ENCODE measurements at regions not wholly inside any gene's neighbourhood (a gene's known extent, or its start where the extent isn't known, plus 50 kb on each side); places are given as distances from the start of the nearest gene placed in this dataset.
"Not testable (repeated sequence)": the region's sequence is repeated elsewhere in the genome, so short reads cannot be mapped to it uniquely, and the experiment has no call there.

GRCh38 chr4:147157860-147158701 lies 212.4 kb upstream of the TTC29 start:
- Histone ChIP-seq H2BK120ac (ENCODE audit: low read depth, low read length) (no peak overlapping the region), H2BK15ac (replicated peaks; ENCODE audit: low read depth) (no peak overlapping the region), H3K27ac (ENCODE audit: low read depth, low read length) (no peak overlapping the region), H3K4me1 (ENCODE audit: control insufficient read depth, low read depth, low read length) (no peaks in the 10 kb centered on the region), H2AK5ac (ENCODE audit: low read length) (no peak overlapping the region), H3K56ac (ENCODE audit: low read length) (peak overlapping the region; percentile 72), H3K79me1 (ENCODE audit: low read length) (no peaks in the 10 kb centered on the region), H3K18ac (ENCODE audit: low read length) (no peak overlapping the region), H3K4ac (ENCODE audit: low read depth, low read length) (no peak overlapping the region), H3K23ac (ENCODE audit: low read length) (peak overlapping the region; percentile 24), H3K27me3 (ENCODE audit: insufficient read depth, low read length, poor library complexity) (no peaks in the 10 kb centered on the region), H3K36me3 (ENCODE audit: control insufficient read depth, insufficient read depth, low read length) (no peaks in the 10 kb centered on the region), H2BK5ac (ENCODE audit: low read length) (no peak overlapping the region), H3K79me2 (ENCODE audit: control insufficient read depth, insufficient read depth, low read length) (no peaks in the 10 kb centered on the region), H3K4me2 (ENCODE audit: low read length) (peak overlapping the region; percentile 71), H3K9ac (ENCODE audit: low read length) (peak overlapping the region; percentile 59), H3K4me3 (ENCODE audit: low read length) (no peak overlapping the region), H4K8ac (ENCODE audit: low read depth, low read length) (no peak overlapping the region), H4K5ac (ENCODE audit: low read length) (no peak overlapping the region)
- WGBS (ENCODE audit: extremely low coverage, insufficient coverage, low lambda C conversion rate) = no CpG with 5 or more reads among the region's 29 CpGs
- DNase-seq = peak; percentile 30

- H3K27ac ChIP-seq (ENCODE audit: low read depth, low read length) = no peak overlapping the region
- no peak overlapping the region for H4K5ac ChIP-seq (ENCODE audit: low read length)
- H3K18ac ChIP-seq (ENCODE audit: low read length) = no peak overlapping the region
- no CpG with 5 or more reads among the region's 3 CpGs for WGBS (ENCODE audit: extremely low coverage, insufficient coverage, low lambda C conversion rate)
- no peaks in the 10 kb centered on the region for H3K79me1 ChIP-seq (ENCODE audit: low read length)
- no peaks in the 10 kb centered on the region for H3K79me2 ChIP-seq (ENCODE audit: control insufficient read depth, insufficient read depth, low read length)
- peak; percentile 68 for DNase-seq
- H2AK5ac ChIP-seq (ENCODE audit: low read length) = no peak overlapping the region
- H2BK15ac ChIP-seq (replicated peaks; ENCODE audit: low read depth) = no peak overlapping the region
- no peak overlapping the region for H3K56ac ChIP-seq (ENCODE audit: low read length)
- H3K27me3 ChIP-seq (ENCODE audit: insufficient read depth, low read length, poor library complexity) = no peaks in the 10 kb centered on the region
- no peak overlapping the region for H3K23ac ChIP-seq (ENCODE audit: low read length)
- H3K4me2 ChIP-seq (ENCODE audit: low read length) = no peak overlapping the region
- H4K8ac ChIP-seq (ENCODE audit: low read depth, low read length) = no peak overlapping the region
- H3K36me3 ChIP-seq (ENCODE audit: control insufficient read depth, insufficient read depth, low read length) = no peaks in the 10 kb centered on the region
- H3K4ac ChIP-seq (ENCODE audit: low read depth, low read length) = no peak overlapping the region
- H2BK120ac ChIP-seq (ENCODE audit: low read depth, low read length) = no peak overlapping the region
- no peak overlapping the region for H2BK5ac ChIP-seq (ENCODE audit: low read length)
- no peak overlapping the region for H3K9ac ChIP-seq (ENCODE audit: low read length)
- no peak overlapping the region for H3K4me3 ChIP-seq (ENCODE audit: low read length)
- H3K4me1 ChIP-seq (ENCODE audit: control insufficient read depth, low read depth, low read length) = no peaks in the 10 kb centered on the region
Observed at GRCh38 chr4:147160908-147161513, 215.3 kb upstream of the TTC29 start.

- Histone ChIP-seq H4K8ac (ENCODE audit: low read depth, low read length) (no peak overlapping the region), H3K23ac (ENCODE audit: low read length) (no peak overlapping the region), H3K4me1 (ENCODE audit: control insufficient read depth, low read depth, low read length) (no peaks in the 10 kb centered on the region), H3K27ac (ENCODE audit: low read depth, low read length) (no peak overlapping the region), H3K79me2 (ENCODE audit: control insufficient read depth, insufficient read depth, low read length) (no peaks in the 10 kb centered on the region), H3K4me2 (ENCODE audit: low read length) (no peak overlapping the region), H4K5ac (ENCODE audit: low read length) (no peak overlapping the region), H3K36me3 (ENCODE audit: control insufficient read depth, insufficient read depth, low read length) (no peaks in the 10 kb centered on the region), H3K56ac (ENCODE audit: low read length) (no peak overlapping the region), H3K4ac (ENCODE audit: low read depth, low read length) (no peak overlapping the region), H2AK5ac (ENCODE audit: low read length) (no peak overlapping the region), H2BK5ac (ENCODE audit: low read length) (no peak overlapping the region), H3K4me3 (ENCODE audit: low read length) (no peak overlapping the region), H3K9ac (ENCODE audit: low read length) (no peak overlapping the region), H3K27me3 (ENCODE audit: insufficient read depth, low read length, poor library complexity) (no peaks in the 10 kb centered on the region), H3K18ac (ENCODE audit: low read length) (no peak overlapping the region), H2BK15ac (replicated peaks; ENCODE audit: low read depth) (no peak overlapping the region), H3K79me1 (ENCODE audit: low read length) (no peaks in the 10 kb centered on the region), H2BK120ac (ENCODE audit: low read depth, low read length) (no peak overlapping the region)
- no peak for DNase-seq
Observed at GRCh38 chr4:147163311-147163710, 217.6 kb upstream of the TTC29 start.

- not testable (repeated sequence) for H3K4me1 ChIP-seq (ENCODE audit: control insufficient read depth, low read depth, low read length); H3K36me3 ChIP-seq (ENCODE audit: control insufficient read depth, insufficient read depth, low read length); H4K8ac ChIP-seq (ENCODE audit: low read depth, low read length); H3K79me1 ChIP-seq (ENCODE audit: low read length); H3K18ac ChIP-seq (ENCODE audit: low read length); H4K5ac ChIP-seq (ENCODE audit: low read length); H3K23ac ChIP-seq (ENCODE audit: low read length); H2BK120ac ChIP-seq (ENCODE audit: low read depth, low read length); H3K79me2 ChIP-seq (ENCODE audit: control insufficient read depth, insufficient read depth, low read length); H3K27ac ChIP-seq (ENCODE audit: low read depth, low read length); H2BK5ac ChIP-seq (ENCODE audit: low read length); DNase-seq; H2BK15ac ChIP-seq (replicated peaks; ENCODE audit: low read depth); H3K27me3 ChIP-seq (ENCODE audit: insufficient read depth, low read length, poor library complexity); H3K9ac ChIP-seq (ENCODE audit: low read length); H3K4me3 ChIP-seq (ENCODE audit: low read length); H3K56ac ChIP-seq (ENCODE audit: low read length); H3K4me2 ChIP-seq (ENCODE audit: low read length); H3K4ac ChIP-seq (ENCODE audit: low read depth, low read length); H2AK5ac ChIP-seq (ENCODE audit: low read length)
Observed at GRCh38 chr4:147168200-147168599, 222.5 kb upstream of the TTC29 start.

GRCh38 chr4:147173322-147173721 lies 227.7 kb upstream of the TTC29 start:
- no peak overlapping the region for H3K27ac ChIP-seq (ENCODE audit: low read depth, low read length)

More at GRCh38 chr4:147173322-147173721, 227.7 kb upstream of the TTC29 start:
- no peak overlapping the region for H2BK120ac ChIP-seq (ENCODE audit: low read depth, low read length)
- no peaks in the 10 kb centered on the region for H3K4me1 ChIP-seq (ENCODE audit: control insufficient read depth, low read depth, low read length)
- no peak overlapping the region for H3K18ac ChIP-seq (ENCODE audit: low read length)
- H4K5ac ChIP-seq (ENCODE audit: low read length) = no peak overlapping the region
- no peak overlapping the region for H2BK15ac ChIP-seq (replicated peaks; ENCODE audit: low read depth)
- H4K8ac ChIP-seq (ENCODE audit: low read depth, low read length) = no peak overlapping the region
- no peaks in the 10 kb centered on the region for H3K36me3 ChIP-seq (ENCODE audit: control insufficient read depth, insufficient read depth, low read length)
- H3K79me2 ChIP-seq (ENCODE audit: control insufficient read depth, insufficient read depth, low read length) = no peaks in the 10 kb centered on the region
- no peak overlapping the region for H3K9ac ChIP-seq (ENCODE audit: low read length)
- H3K79me1 ChIP-seq (ENCODE audit: low read length) = no peaks in the 10 kb centered on the region
- no peak overlapping the region for H3K23ac ChIP-seq (ENCODE audit: low read length)
- WGBS (ENCODE audit: extremely low coverage, insufficient coverage, low lambda C conversion rate) = no CpG with 5 or more reads among the region's 1 CpG
- H3K4ac ChIP-seq (ENCODE audit: low read depth, low read length) = no peak overlapping the region
- H3K27me3 ChIP-seq (ENCODE audit: insufficient read depth, low read length, poor library complexity) = no peaks in the 10 kb centered on the region
- no peak overlapping the region for H3K56ac ChIP-seq (ENCODE audit: low read length)
- no peak overlapping the region for H3K4me3 ChIP-seq (ENCODE audit: low read length)
- no peak overlapping the region for H3K4me2 ChIP-seq (ENCODE audit: low read length)
- DNase-seq = no peak
- H2AK5ac ChIP-seq (ENCODE audit: low read length) = no peak overlapping the region
- H2BK5ac ChIP-seq (ENCODE audit: low read length) = no peak overlapping the region
